Body of pancreas (tissue), 4 donors: ENCODE measurements at regions not wholly inside any gene's neighbourhood (a gene's known extent, or its start where the extent isn't known, plus 50 kb on each side); places are given as distances from the start of the nearest gene placed in this dataset.

ENCODE experiments used
- ATAC-seq: fragments of 150-250 bp; one replicate; pipeline ENCODE4 v1.9.1; 2016
- DNase-seq, 4 donors: peaks; one replicate each; pipeline ENCODE4 v3.0.0-alpha.2; 2019
- H3K27ac ChIP-seq, 4 donors: fragments of 200-600 bp; sonication (generic); 1 replicate in 3 of 4; 2 replicates in 1 of 4; pipeline versions ENCODE4 v1.5.1 to v1.6.1; 2016 to 2019; ENCODE audit warnings: mild to moderate bottlenecking in 1 of 4, mixed read lengths in 1 of 4, moderate library complexity in 1 of 4
- H3K27me3 ChIP-seq, 2 donors: fragments of 200-600 bp; sonication (generic); one replicate each; pipeline ENCODE4 v1.6.0; 2016; ENCODE audit warnings: mild to moderate bottlenecking in 1 of 2
- H3K36me3 ChIP-seq, 2 donors: fragments of 200-600 bp; sonication (generic); replicated peaks in 1 of 2; 2 replicates each; pipeline ENCODE4 v1.5.1; 2016; ENCODE audit warnings: low read depth in 2 of 2; ENCODE audit not compliant: insufficient read depth in 1 of 2
- H3K4me1 ChIP-seq: fragments of 200-600 bp; sonication (generic); one replicate; pipeline ENCODE4 v1.6.0; 2016
- H3K4me3 ChIP-seq, 2 donors: fragments of 200-600 bp; sonication (generic); 1 replicate in 1 of 2; 2 replicates in 1 of 2; pipeline ENCODE4 v1.5.1; 2016 to 2019
- H3K9me3 ChIP-seq, 3 donors: fragments of 200-600 bp; sonication (generic); 1 replicate in 2 of 3; 2 replicates in 1 of 3; pipeline ENCODE4 v1.5.1; 2016
- POLR2A ChIP-seq, 3 donors: fragments of 450-650 bp; IDR thresholded peaks; one replicate each; pipeline ENCODE4 v1.6.1; 2016; ENCODE audit warnings: antibody characterized with exemption in 3 of 3, mild to moderate bottlenecking in 2 of 3
- WGBS, 2 donors: methylation state at CpG; one replicate each; pipeline ENCODE4 v1.1.5; 2017; 5-methylcytosine and 5-hydroxymethylcytosine counted together
- intact Hi-C: fragments of 100-400 bp; cut with DNase I; formaldehyde crosslinking; loops from one replicate; pipeline ENCODE4 v1.15.1; 2023
- TF ChIP-seq, protein P1 (sequence below), 7 experiments: fragments of 450-650 bp in 4 of 7; fragments of 200-600 bp in 3 of 7; sonication (generic) in 3 of 7; IDR thresholded peaks; one replicate each; pipeline ENCODE4 v1.5.1; 2016 to 2019; ENCODE audit warnings: antibody characterized with exemption in 7 of 7

DNA sequence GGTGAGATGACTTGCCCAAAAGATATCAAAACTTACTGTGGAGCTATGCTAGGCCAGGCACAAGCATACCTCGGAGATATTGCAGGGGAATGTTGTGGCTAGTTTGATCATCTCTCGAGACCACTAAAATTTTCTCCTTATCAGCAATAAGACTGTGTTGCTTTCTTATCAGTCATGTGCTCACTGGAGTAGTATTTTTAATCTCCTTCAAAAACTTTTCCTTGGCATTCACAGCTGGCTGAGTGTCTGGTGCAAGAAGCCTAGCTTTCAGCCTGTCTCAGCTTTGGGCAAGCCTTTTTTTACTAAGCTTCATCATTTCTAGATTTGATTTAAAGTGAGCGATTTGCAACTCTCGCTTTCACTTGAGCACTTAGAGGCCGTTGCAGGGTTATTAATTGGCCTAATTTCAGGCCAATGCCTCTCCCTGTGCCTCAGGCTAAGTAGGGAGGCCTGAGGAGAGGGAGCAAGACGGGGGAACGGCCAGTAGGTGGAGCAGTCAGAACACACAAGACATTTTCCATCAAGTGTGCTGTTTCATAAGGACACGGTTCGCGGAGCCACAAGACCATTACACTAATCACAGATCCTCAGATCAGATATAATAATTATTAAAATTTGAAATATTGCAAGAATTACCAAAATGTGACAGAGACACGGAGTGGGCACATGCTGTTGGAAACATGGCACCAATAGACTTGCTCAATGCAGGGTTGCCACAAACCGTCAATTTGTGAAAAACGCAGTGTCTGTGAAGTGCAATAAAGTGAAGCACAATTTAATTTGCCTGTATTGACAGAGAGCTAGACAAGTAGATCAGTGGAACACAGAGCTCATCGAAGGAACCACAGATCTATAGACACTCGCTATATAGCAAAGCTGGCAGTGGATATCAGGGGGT is 106.8 kb upstream of the SIRPG start:
- Histone ChIP-seq H3K36me3 (no peaks in the 10 kb centered on the region), H3K27me3 (no peaks in the 10 kb centered on the region), H3K4me3 (no peak overlapping the region), H3K4me1 (peaks cover 5% of the 10 kb centered on the region), H3K27ac (no peak overlapping the region), H3K9me3 (no peaks in the 10 kb centered on the region)
- peak; percentile 81 for ATAC-seq
- intact Hi-C loops = no loop called here
- peak; percentile 69 to 81 (median 75) for DNase-seq
- WGBS, 2 donors = 26 to 30% methylated on average over 15 of the region's 15 CpGs
- TF ChIP-seq, protein P1, sequence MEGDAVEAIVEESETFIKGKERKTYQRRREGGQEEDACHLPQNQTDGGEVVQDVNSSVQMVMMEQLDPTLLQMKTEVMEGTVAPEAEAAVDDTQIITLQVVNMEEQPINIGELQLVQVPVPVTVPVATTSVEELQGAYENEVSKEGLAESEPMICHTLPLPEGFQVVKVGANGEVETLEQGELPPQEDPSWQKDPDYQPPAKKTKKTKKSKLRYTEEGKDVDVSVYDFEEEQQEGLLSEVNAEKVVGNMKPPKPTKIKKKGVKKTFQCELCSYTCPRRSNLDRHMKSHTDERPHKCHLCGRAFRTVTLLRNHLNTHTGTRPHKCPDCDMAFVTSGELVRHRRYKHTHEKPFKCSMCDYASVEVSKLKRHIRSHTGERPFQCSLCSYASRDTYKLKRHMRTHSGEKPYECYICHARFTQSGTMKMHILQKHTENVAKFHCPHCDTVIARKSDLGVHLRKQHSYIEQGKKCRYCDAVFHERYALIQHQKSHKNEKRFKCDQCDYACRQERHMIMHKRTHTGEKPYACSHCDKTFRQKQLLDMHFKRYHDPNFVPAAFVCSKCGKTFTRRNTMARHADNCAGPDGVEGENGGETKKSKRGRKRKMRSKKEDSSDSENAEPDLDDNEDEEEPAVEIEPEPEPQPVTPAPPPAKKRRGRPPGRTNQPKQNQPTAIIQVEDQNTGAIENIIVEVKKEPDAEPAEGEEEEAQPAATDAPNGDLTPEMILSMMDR (IDR thresholded peaks at IDR 0.05) = peak; percentile 42 to 73 (median 61)
- TF ChIP-seq POLR2A (IDR thresholded peaks at IDR 0.05) = no peak

DNA sequence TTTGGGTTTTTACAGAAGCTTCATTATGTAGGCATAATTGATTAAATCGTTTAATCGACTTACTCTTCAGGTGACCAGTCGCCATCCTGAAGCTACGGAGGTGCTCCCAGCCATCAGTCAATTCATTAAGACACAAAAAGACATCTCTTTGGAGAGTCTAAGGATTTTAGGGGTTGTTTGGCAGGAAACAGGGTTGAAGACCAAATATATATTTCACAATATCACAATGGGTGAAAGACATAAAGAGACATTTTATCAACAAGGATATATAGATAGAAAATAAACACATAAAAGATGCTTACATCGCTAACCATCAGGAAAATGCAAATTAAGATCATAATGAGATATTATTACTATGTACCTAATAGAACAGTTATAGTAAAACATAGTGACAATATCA is 104.0 kb upstream of the SIRPG start:
- DNase-seq (no peak), ATAC-seq (no peak)
- Histone ChIP-seq H3K9me3 (no peaks in the 10 kb centered on the region), H3K4me1 (peaks cover 5% of the 10 kb centered on the region), H3K36me3 (no peaks in the 10 kb centered on the region), H3K27me3 (no peaks in the 10 kb centered on the region), H3K27ac (no peak overlapping the region), H3K4me3 (no peak overlapping the region)
- 49 to 54% methylated on average over 5 of the region's 5 CpGs for WGBS, 2 donors
- TF ChIP-seq, protein P1 (IDR thresholded peaks at IDR 0.05) = no peak
- TF ChIP-seq POLR2A (IDR thresholded peaks at IDR 0.05) = no peak
- intact Hi-C loops = no loop called here

GRCh38 chr20:1761116-1761515 is 103.5 kb upstream of the SIRPG start:
- H3K4me1 ChIP-seq = peaks cover 5% of the 10 kb centered on the region
- intact Hi-C loops = no loop called here
- no peak overlapping the region for H3K27ac ChIP-seq
- H3K9me3 ChIP-seq = no peaks in the 10 kb centered on the region
- no peak for DNase-seq
- TF ChIP-seq, protein P1 (IDR thresholded peaks at IDR 0.05) = no peak
- TF ChIP-seq POLR2A (IDR thresholded peaks at IDR 0.05) = no peak
- WGBS, 2 donors = 43 to 50% methylated on average over 5 of the region's 5 CpGs
- no peak for ATAC-seq
- H3K27me3 ChIP-seq = no peaks in the 10 kb centered on the region
- no peaks in the 10 kb centered on the region for H3K36me3 ChIP-seq
- H3K4me3 ChIP-seq = no peak overlapping the region

DNA sequence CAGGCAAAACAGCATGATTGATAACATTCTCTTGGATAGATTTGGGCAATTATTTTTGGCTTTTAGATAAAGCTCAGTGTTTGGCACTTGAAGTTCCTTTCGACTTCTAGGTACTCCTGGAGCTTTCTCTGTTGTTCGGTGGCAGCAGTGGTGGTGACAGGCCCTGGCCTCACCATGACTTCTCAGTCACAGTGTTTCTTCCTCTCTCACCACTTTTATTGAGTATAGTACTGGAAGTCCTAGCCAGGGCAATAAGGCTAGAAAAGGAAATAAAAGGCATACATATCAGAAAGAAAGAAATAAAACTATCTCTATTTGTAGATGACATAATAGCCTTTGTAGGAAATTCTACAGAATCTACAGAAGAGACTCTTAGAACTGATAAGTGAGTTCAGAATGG is 101.2 kb upstream of the SIRPG start:
- DNase-seq (no peak), ATAC-seq (no peak)
- H3K36me3 ChIP-seq = no peaks in the 10 kb centered on the region
- TF ChIP-seq, protein P1 (IDR thresholded peaks at IDR 0.05) = no peak
- no peaks in the 10 kb centered on the region for H3K27me3 ChIP-seq
- H3K4me1 ChIP-seq = no peaks in the 10 kb centered on the region
- H3K27ac ChIP-seq = no peak overlapping the region
- intact Hi-C loops = no loop called here
- 45 to 51% methylated on average over 2 of the region's 2 CpGs for WGBS, 2 donors
- H3K9me3 ChIP-seq = no peaks in the 10 kb centered on the region
- no peak overlapping the region for H3K4me3 ChIP-seq
